CD4-positive, alpha-beta T cell treated with Interleukin-2 at 100 ng/mL for 4 hours (primary cell): ENCODE measurements at regions not wholly inside any gene's neighbourhood (a gene's known extent, or its start where the extent isn't known, plus 50 kb on each side); places are given as distances from the start of the nearest gene placed in this dataset.

Experiments
- DNase-seq: peaks from one replicate; pipeline ENCODE4 v3.0.0-alpha.2; 2020; ENCODE audit warnings: low spot score

GRCh38 chr3:160169139-160169976, 55.9 kb upstream of the C3orf80 start:
- no peak for DNase-seq

GRCh38 chr3:160170409-160171370, 54.5 kb upstream of the C3orf80 start:
- no peak for DNase-seq

- DNase-seq, result no peak
Measured at GRCh38 chr3:160171813-160172212, 53.4 kb upstream of the C3orf80 start.

GRCh38 chr3:160174621-160175020, 50.6 kb upstream of the C3orf80 start:
- DNase-seq, result no peak
